ENCODE measurements at regions not wholly inside any gene's neighbourhood (a gene's known extent, or its start where the extent isn't known, plus 50 kb on each side); places are given as distances from the start of the nearest gene placed in this dataset.
"Not testable (repeated sequence)": the region's sequence is repeated elsewhere in the genome, so short reads cannot be mapped to it uniquely, and the experiment has no call there.

- no peak for ATAC-seq
- TF ChIP-seq EZH2 (IDR thresholded peaks at IDR 0.05; ENCODE audit: low read length, unreplicated experiment) (no peak), EZH2phosphoT487 (IDR thresholded peaks at IDR 0.05; ENCODE audit: borderline replicate concordance, low read length) (no peak), CTCF (conservative IDR thresholded peaks at IDR 0.05; ENCODE audit: low read depth, low read length) (no peak)
- Histone ChIP-seq H3K27me3 (ENCODE audit: low read length) (peaks cover 34% of the 10 kb centered on the region), H3K79me2 (ENCODE audit: low read length) (no peaks in the 10 kb centered on the region), H3K9me3 (ENCODE audit: low read length) (no peaks in the 10 kb centered on the region), H3K9me2 (replicated peaks; ENCODE audit: low read length) (no peaks in the 10 kb centered on the region), H2AFZ (ENCODE audit: low read length) (no peak overlapping the region), H3K4me2 (ENCODE audit: low read length) (no peak overlapping the region), H4K20me1 (ENCODE audit: low read length) (no peaks in the 10 kb centered on the region), H3K4me1 (ENCODE audit: insufficient read depth, low read length) (no peaks in the 10 kb centered on the region), H3F3A (ENCODE audit: low read length, unreplicated experiment) (no peaks in the 10 kb centered on the region), H3K27ac (ENCODE audit: low read length) (no peak overlapping the region), H3K36me3 (ENCODE audit: low read depth, low read length) (no peaks in the 10 kb centered on the region), H3K4me3 (ENCODE audit: low read length) (no peak overlapping the region), H3K9ac (ENCODE audit: low read length) (no peak overlapping the region)
- no peak for DNase-seq
- ChIA-PET CTCF (no interaction called here), POLR2A (ENCODE audit: unreplicated experiment) (no interaction called here)
- intact Hi-C loops (cut with micrococcal nuclease): no loop called here
- no TSS peak for BruUV-seq (replicated peaks)
These were observed 866.2 kb downstream of the CCDC85A start for GRCh38 chr2:57050007-57050406.

DNA sequence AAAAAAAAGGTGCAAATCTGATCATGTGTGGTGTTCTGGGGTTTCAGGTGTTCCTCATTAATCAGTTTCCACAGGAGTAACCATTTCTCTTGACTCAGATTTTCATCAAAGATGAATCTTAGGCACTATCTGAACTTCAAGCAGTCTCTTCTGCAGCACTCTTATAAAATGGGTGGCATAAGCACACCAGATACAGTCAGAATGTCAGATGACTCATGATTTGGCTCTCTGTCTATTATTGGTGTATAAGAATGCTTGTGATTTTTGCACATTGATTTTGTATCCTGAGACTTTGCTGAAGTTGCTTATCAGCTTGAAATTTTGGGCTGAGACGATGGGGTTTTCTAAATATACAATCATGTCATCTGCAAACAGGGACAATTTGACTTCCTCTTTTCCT, 882.5 kb downstream of the CCDC85A start:
- H3K27ac ChIP-seq (ENCODE audit: low read length); intact Hi-C loops (cut with micrococcal nuclease); BruUV-seq (replicated peaks); H3K9me3 ChIP-seq (ENCODE audit: low read length); H3K4me1 ChIP-seq (ENCODE audit: insufficient read depth, low read length); POLR2A ChIA-PET (ENCODE audit: unreplicated experiment); H3K36me3 ChIP-seq (ENCODE audit: low read depth, low read length); H2AFZ ChIP-seq (ENCODE audit: low read length); H3K9ac ChIP-seq (ENCODE audit: low read length); CTCF ChIA-PET; H4K20me1 ChIP-seq (ENCODE audit: low read length); ATAC-seq; H3K9me2 ChIP-seq (replicated peaks; ENCODE audit: low read length); H3K4me3 ChIP-seq (ENCODE audit: low read length); H3K79me2 ChIP-seq (ENCODE audit: low read length); H3K27me3 ChIP-seq (ENCODE audit: low read length); H3K4me2 ChIP-seq (ENCODE audit: low read length); H3F3A ChIP-seq (ENCODE audit: low read length, unreplicated experiment): not testable (repeated sequence)
- DNase-seq: peak; percentile 18

- H3K36me3 ChIP-seq (ENCODE audit: low read depth, low read length): no peaks in the 10 kb centered on the region
- CTCF ChIA-PET: no interaction called here
- no peak overlapping the region for H3K4me2 ChIP-seq (ENCODE audit: low read length)
- no peak for ATAC-seq
- POLR2A ChIA-PET (ENCODE audit: unreplicated experiment): no interaction called here
- DNase-seq: peak; percentile 20
- H4K20me1 ChIP-seq (ENCODE audit: low read length): no peaks in the 10 kb centered on the region
- peaks cover 9% of the 10 kb centered on the region for H3K27me3 ChIP-seq (ENCODE audit: low read length)
- no peak overlapping the region for H2AFZ ChIP-seq (ENCODE audit: low read length)
- TF ChIP-seq CTCF (conservative IDR thresholded peaks at IDR 0.05; ENCODE audit: low read depth, low read length): no peak
- TF ChIP-seq EZH2phosphoT487 (IDR thresholded peaks at IDR 0.05; ENCODE audit: borderline replicate concordance, low read length): no peak
- TF ChIP-seq EZH2 (IDR thresholded peaks at IDR 0.05; ENCODE audit: low read length, unreplicated experiment): no peak
- H3K4me3 ChIP-seq (ENCODE audit: low read length): no peak overlapping the region
- H3K9me3 ChIP-seq (ENCODE audit: low read length): no peaks in the 10 kb centered on the region
- H3K79me2 ChIP-seq (ENCODE audit: low read length): no peaks in the 10 kb centered on the region
- intact Hi-C loops (cut with micrococcal nuclease): no loop called here
- 0 out of 2 replicates have a peak, but pooled peaks cover 6% of the 10 kb centered on the region for H3K4me1 ChIP-seq (ENCODE audit: insufficient read depth, low read length)
- H3F3A ChIP-seq (ENCODE audit: low read length, unreplicated experiment): no peaks in the 10 kb centered on the region
- H3K9ac ChIP-seq (ENCODE audit: low read length): no peak overlapping the region
- no peaks in the 10 kb centered on the region for H3K9me2 ChIP-seq (replicated peaks; ENCODE audit: low read length)
- no TSS peak for BruUV-seq (replicated peaks)
- no peak overlapping the region for H3K27ac ChIP-seq (ENCODE audit: low read length)
These were observed 891.4 kb downstream of the CCDC85A start for GRCh38 chr2:57075226-57075625.
